ENCODE measurements at regions not wholly inside any gene's neighbourhood (a gene's known extent, or its start where the extent isn't known, plus 50 kb on each side); places are given as distances from the start of the nearest gene placed in this dataset.

GRCh38 chr2:83703598-83703997 lies 755.5 kb downstream of the SUCLG1 start:
- Histone ChIP-seq H3K36me3 (no peaks in the 10 kb centered on the region), H3K4me3 (no peak overlapping the region), H3K27me3 (no peaks in the 10 kb centered on the region), H3K27ac (no peak overlapping the region), H3K4me1 (ENCODE audit: insufficient read depth) (no peaks in the 10 kb centered on the region), H3K9me3 (no peaks in the 10 kb centered on the region)
- DNase-seq, result no peak
- intact Hi-C loops (cut with DNase I), result no loop called here
- no peak for TF ChIP-seq EP300 (IDR thresholded peaks at IDR 0.05)
- no peak for TF ChIP-seq CTCF (IDR thresholded peaks at IDR 0.05)
- TF ChIP-seq POLR2A (IDR thresholded peaks at IDR 0.05), result no peak
- 80 to 81% (median 81%) methylated on average over 1 of the region's 1 CpG for WGBS, 3 donors

GRCh38 chr2:83696838-83697237 lies 762.2 kb downstream of the SUCLG1 start:
- 59 to 64% (median 62%) methylated on average over 4 of the region's 4 CpGs for WGBS, 3 donors
- no peak for DNase-seq
- intact Hi-C loops (cut with DNase I), result no loop called here
- no peak overlapping the region for H3K27ac ChIP-seq
- TF ChIP-seq POLR2A (IDR thresholded peaks at IDR 0.05) (no peak), CTCF (IDR thresholded peaks at IDR 0.05) (no peak), EP300 (IDR thresholded peaks at IDR 0.05) (no peak)
- no peaks in the 10 kb centered on the region for H3K9me3 ChIP-seq
- no peak overlapping the region for H3K4me3 ChIP-seq
- H3K27me3 ChIP-seq, result no peaks in the 10 kb centered on the region
- H3K4me1 ChIP-seq (ENCODE audit: insufficient read depth), result no peaks in the 10 kb centered on the region
- H3K36me3 ChIP-seq, result no peaks in the 10 kb centered on the region

GRCh38 chr2:83695530-83695929 lies 763.5 kb downstream of the SUCLG1 start:
- no peak for DNase-seq
- no peak for TF ChIP-seq POLR2A (IDR thresholded peaks at IDR 0.05)
- TF ChIP-seq CTCF (IDR thresholded peaks at IDR 0.05), result no peak
- no peak for TF ChIP-seq EP300 (IDR thresholded peaks at IDR 0.05)

GRCh38 chr2:83695037-83695436 lies 764.0 kb downstream of the SUCLG1 start:
- WGBS, 3 donors, result 93 to 97% (median 94%) methylated on average over 13 of the region's 13 CpGs
- no peak for DNase-seq
- no peak overlapping the region for H3K27ac ChIP-seq
- intact Hi-C loops (cut with DNase I), result no loop called here
- no peaks in the 10 kb centered on the region for H3K36me3 ChIP-seq
- TF ChIP-seq EP300 (IDR thresholded peaks at IDR 0.05), result no peak
- TF ChIP-seq CTCF (IDR thresholded peaks at IDR 0.05), result no peak
- no peak for TF ChIP-seq POLR2A (IDR thresholded peaks at IDR 0.05)
- no peaks in the 10 kb centered on the region for H3K9me3 ChIP-seq
- no peak overlapping the region for H3K4me3 ChIP-seq
- no peaks in the 10 kb centered on the region for H3K4me1 ChIP-seq (ENCODE audit: insufficient read depth)
- H3K27me3 ChIP-seq, result no peaks in the 10 kb centered on the region

More at GRCh38 chr2:83695530-83695929, 763.5 kb downstream of the SUCLG1 start:
- Histone ChIP-seq H3K27me3 (no peaks in the 10 kb centered on the region), H3K4me1 (ENCODE audit: insufficient read depth) (no peaks in the 10 kb centered on the region), H3K27ac (no peak overlapping the region), H3K4me3 (no peak overlapping the region), H3K9me3 (no peaks in the 10 kb centered on the region), H3K36me3 (no peaks in the 10 kb centered on the region)
- intact Hi-C loops (cut with DNase I), result no loop called here
- 93 to 95% (median 94%) methylated on average over 7 of the region's 7 CpGs for WGBS, 3 donors

- Histone ChIP-seq H3K9me3 (no peaks in the 10 kb centered on the region), H3K4me1 (ENCODE audit: insufficient read depth) (no peaks in the 10 kb centered on the region), H3K36me3 (no peaks in the 10 kb centered on the region), H3K27ac (no peak overlapping the region), H3K27me3 (no peaks in the 10 kb centered on the region), H3K4me3 (no peak overlapping the region)
- intact Hi-C loops (cut with DNase I), result no loop called here
- TF ChIP-seq POLR2A (IDR thresholded peaks at IDR 0.05), result no peak
- TF ChIP-seq CTCF (IDR thresholded peaks at IDR 0.05), result no peak
- no peak for TF ChIP-seq EP300 (IDR thresholded peaks at IDR 0.05)
- no peak for DNase-seq
Observed at GRCh38 chr2:83689402-83689801, 769.7 kb downstream of the SUCLG1 start.

All from ovary (tissue), 7 donors.